SK-N-SH treated with all-trans-retinoic acid at 6 μM for 48 hours (cell line): ENCODE measurements at regions not wholly inside any gene's neighbourhood (a gene's known extent, or its start where the extent isn't known, plus 50 kb on each side); places are given as distances from the start of the nearest gene placed in this dataset.

Source experiments
- ARNTL ChIP-seq: fragments of 450-650 bp; formaldehyde crosslinking; IDR thresholded peaks from 2 replicates; pipeline ENCODE4 v1.5.0; 2020; ENCODE audit warnings: low read depth, mild to moderate bottlenecking, moderate library complexity, borderline replicate concordance
- BACH2 ChIP-seq: fragments of 250-450 bp; sonication (Bioruptor Pico); IDR thresholded peaks from 2 replicates; pipeline ENCODE4 v1.9.0; 2021; ENCODE audit warnings: mild to moderate bottlenecking, borderline replicate concordance
- CSRNP3 ChIP-seq: fragments of 250-450 bp; sonication (Bioruptor Pico); IDR thresholded peaks from 2 replicates; pipeline ENCODE4 v1.5.1; 2021; ENCODE audit warnings: mild to moderate bottlenecking, moderate library complexity
- PATZ1 ChIP-seq: fragments of 250-450 bp; sonication (Bioruptor Pico); IDR thresholded peaks from 2 replicates; pipeline ENCODE4 v1.8.0; 2020; ENCODE audit warnings: mild to moderate bottlenecking, moderate library complexity, borderline replicate concordance
- SNAI2 ChIP-seq: fragments of 250-450 bp; sonication (Bioruptor Pico); IDR thresholded peaks from 2 replicates; pipeline ENCODE4 v1.5.0; 2020; ENCODE audit warnings: mild to moderate bottlenecking, moderate library complexity
- TCF4 ChIP-seq: fragments of 250-450 bp; sonication (Bioruptor Pico); IDR thresholded peaks from 2 replicates; pipeline ENCODE4 v1.8.0; 2021; ENCODE audit warnings: mild to moderate bottlenecking, moderate library complexity, borderline replicate concordance
- TOX ChIP-seq: fragments of 250-450 bp; sonication (Bioruptor Pico); IDR thresholded peaks from 2 replicates; pipeline ENCODE4 v1.8.0; 2021; ENCODE audit warnings: mild to moderate bottlenecking, moderate library complexity, borderline replicate concordance
- TSHZ2 ChIP-seq: fragments of 250-450 bp; sonication (Bioruptor Pico); IDR thresholded peaks from 2 replicates; pipeline ENCODE4 v1.5.0; 2020; ENCODE audit warnings: mild to moderate bottlenecking, moderate library complexity
- ZFP3 ChIP-seq: fragments of 250-450 bp; sonication (Bioruptor Pico); IDR thresholded peaks from 2 replicates; pipeline ENCODE4 v1.5.0; 2020; ENCODE audit warnings: mild to moderate bottlenecking, moderate library complexity
- ZFP30 ChIP-seq: fragments of 450-650 bp; formaldehyde crosslinking; IDR thresholded peaks from 2 replicates; pipeline ENCODE4 v1.5.0; 2022; ENCODE audit warnings: mild to moderate bottlenecking, moderate library complexity
- ZNF565 ChIP-seq: fragments of 450-650 bp; formaldehyde crosslinking; conservative IDR thresholded peaks from 2 replicates; pipeline ENCODE4 v1.5.0; 2020; ENCODE audit warnings: low read depth, mild to moderate bottlenecking, moderate library complexity
- ZNF8 ChIP-seq: fragments of 450-650 bp; formaldehyde crosslinking; IDR thresholded peaks from 2 replicates; pipeline ENCODE4 v1.5.0; 2020; ENCODE audit warnings: mild to moderate bottlenecking, moderate library complexity

DNA sequence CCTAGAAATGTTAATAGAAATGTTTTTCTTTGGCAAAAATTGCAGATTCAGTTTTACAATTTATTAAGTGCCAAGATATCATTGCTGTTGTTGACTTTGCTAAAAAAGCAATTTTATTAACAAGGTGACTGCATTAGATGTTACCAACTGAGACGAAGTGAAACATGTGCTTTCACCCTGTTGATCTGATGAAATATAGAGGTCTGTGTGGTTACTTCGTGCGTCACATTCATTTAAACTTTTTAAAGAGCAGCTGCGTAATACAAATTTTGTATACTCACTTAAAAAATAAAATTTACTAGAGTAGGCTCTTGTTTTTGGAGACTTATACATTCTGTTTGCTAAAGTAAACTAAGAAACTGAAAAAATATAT lies 465.7 kb downstream of the USP25 start:
- TF ChIP-seq ZNF8 = no peak
- no peak for TF ChIP-seq TSHZ2 (CRISPR knock-in tag)
- TF ChIP-seq ZFP3 (CRISPR knock-in tag) = no peak
- no peak for TF ChIP-seq ZFP30
- no peak for TF ChIP-seq TOX (CRISPR knock-in tag)
- TF ChIP-seq CSRNP3 = no peak
- no peak for TF ChIP-seq PATZ1 (CRISPR knock-in tag)
- TF ChIP-seq SNAI2 (CRISPR knock-in tag) = no peak
- no peak for TF ChIP-seq ARNTL (CRISPR knock-in tag)
- no peak for TF ChIP-seq ZNF565 (CRISPR knock-in tag)
- no peak for TF ChIP-seq TCF4 (CRISPR knock-in tag)
- no peak for TF ChIP-seq BACH2
